Breast epithelium (tissue), 4 donors: ENCODE measurements at regions not wholly inside any gene's neighbourhood (a gene's known extent, or its start where the extent isn't known, plus 50 kb on each side); places are given as distances from the start of the nearest gene placed in this dataset.

ENCODE experiments used
- DNase-seq, 2 donors: peaks; one replicate each; pipeline ENCODE4 v3.0.0-alpha.2; 2019; ENCODE audit warnings: low spot score in 2 of 2
- H3K27ac ChIP-seq, 2 donors: fragments of 200-600 bp; sonication (generic) in 1 of 2; one replicate each; pipeline ENCODE4 v1.5.1; 2016 to 2019; ENCODE audit warnings: mild to moderate bottlenecking in 1 of 2
- H3K27me3 ChIP-seq, 2 donors: fragments of 200-600 bp; sonication (generic) in 1 of 2; one replicate each; pipeline versions ENCODE4 v1.5.1 to v1.6.0; 2017 to 2019; ENCODE audit warnings: control low read depth in 1 of 2, mild to moderate bottlenecking in 1 of 2
- H3K36me3 ChIP-seq: fragments of 200-600 bp; one replicate; pipeline ENCODE4 v1.5.1; 2019
- H3K4me1 ChIP-seq, 2 donors: fragments of 200-600 bp; sonication (generic); one replicate each; pipeline ENCODE4 v1.5.1; 2016 to 2019; ENCODE audit warnings: control low read depth in 1 of 2
- H3K4me3 ChIP-seq, 3 donors: fragments of 200-600 bp; sonication (generic); 1 replicate in 2 of 3; 2 replicates in 1 of 3; pipeline ENCODE4 v1.5.1; 2016 to 2019; ENCODE audit warnings: mild to moderate bottlenecking in 3 of 3, moderate library complexity in 2 of 3
- H3K9me3 ChIP-seq, 2 donors: fragments of 200-600 bp; sonication (generic) in 1 of 2; one replicate each; pipeline ENCODE4 v1.5.1; 2016 to 2019; ENCODE audit warnings: control low read depth in 1 of 2
- POLR2A ChIP-seq: fragments of 450-650 bp; IDR thresholded peaks from one replicate; pipeline ENCODE4 v1.6.1; 2016; ENCODE audit warnings: antibody characterized with exemption, mild to moderate bottlenecking, moderate library complexity
- POLR2AphosphoS5 ChIP-seq, 3 donors: sonication (generic); formaldehyde crosslinking; IDR thresholded peaks; one replicate each; pipeline ENCODE4 v1.6.1; 2017; ENCODE audit warnings: antibody characterized with exemption in 3 of 3
- intact Hi-C: fragments of 100-400 bp; cut with DNase I; formaldehyde crosslinking; loops from one replicate; pipeline ENCODE4 v1.15.1; 2023; ENCODE audit warnings: low total_unique reads
- TF ChIP-seq, protein P1 (sequence below), 3 donors: fragments of 450-650 bp; IDR thresholded peaks; one replicate each; pipeline ENCODE4 v1.5.1; 2016 to 2017; ENCODE audit warnings: antibody characterized with exemption in 3 of 3, mild to moderate bottlenecking in 3 of 3, moderate library complexity in 3 of 3

DNA sequence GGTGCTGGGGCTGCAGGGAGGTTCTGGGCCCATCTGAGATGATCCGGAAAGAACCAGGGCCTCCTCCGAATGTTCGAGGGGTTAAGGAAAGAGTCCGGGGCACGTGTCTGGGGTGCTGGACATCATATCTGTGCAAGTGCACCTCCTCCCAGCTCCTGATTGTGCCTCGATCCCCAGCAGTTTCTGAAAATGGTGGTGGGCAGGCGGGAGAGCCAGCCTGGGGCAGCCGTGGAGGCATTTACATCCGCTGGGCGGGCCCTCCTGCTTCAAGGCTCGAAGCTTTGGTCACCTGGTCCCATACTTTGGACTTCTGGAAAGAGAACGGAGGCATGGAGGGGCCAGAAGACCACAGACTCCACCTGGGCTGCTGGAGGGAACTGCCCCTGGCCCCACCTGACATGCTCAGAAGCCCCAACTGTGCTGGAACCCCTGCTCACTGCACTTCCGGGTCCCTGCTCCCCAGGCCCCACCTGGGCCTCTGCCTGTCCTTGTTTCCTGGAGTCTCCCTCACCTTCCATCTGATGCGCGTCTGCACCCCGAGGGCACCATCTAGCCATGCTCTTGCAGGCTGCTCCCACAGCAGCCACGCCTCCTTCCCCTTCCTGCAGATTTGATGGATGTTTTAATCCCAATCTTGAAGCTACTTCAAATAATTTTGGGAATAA, 119.2 kb upstream of the HDAC4 start:
- no peaks in the 10 kb centered on the region for H3K9me3 ChIP-seq
- DNase-seq = no peak
- TF ChIP-seq POLR2A = no peak
- TF ChIP-seq POLR2AphosphoS5 (IDR thresholded peaks at IDR 0.05) = no peak
- TF ChIP-seq, protein P1, sequence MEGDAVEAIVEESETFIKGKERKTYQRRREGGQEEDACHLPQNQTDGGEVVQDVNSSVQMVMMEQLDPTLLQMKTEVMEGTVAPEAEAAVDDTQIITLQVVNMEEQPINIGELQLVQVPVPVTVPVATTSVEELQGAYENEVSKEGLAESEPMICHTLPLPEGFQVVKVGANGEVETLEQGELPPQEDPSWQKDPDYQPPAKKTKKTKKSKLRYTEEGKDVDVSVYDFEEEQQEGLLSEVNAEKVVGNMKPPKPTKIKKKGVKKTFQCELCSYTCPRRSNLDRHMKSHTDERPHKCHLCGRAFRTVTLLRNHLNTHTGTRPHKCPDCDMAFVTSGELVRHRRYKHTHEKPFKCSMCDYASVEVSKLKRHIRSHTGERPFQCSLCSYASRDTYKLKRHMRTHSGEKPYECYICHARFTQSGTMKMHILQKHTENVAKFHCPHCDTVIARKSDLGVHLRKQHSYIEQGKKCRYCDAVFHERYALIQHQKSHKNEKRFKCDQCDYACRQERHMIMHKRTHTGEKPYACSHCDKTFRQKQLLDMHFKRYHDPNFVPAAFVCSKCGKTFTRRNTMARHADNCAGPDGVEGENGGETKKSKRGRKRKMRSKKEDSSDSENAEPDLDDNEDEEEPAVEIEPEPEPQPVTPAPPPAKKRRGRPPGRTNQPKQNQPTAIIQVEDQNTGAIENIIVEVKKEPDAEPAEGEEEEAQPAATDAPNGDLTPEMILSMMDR (IDR thresholded peaks at IDR 0.05) = no peak
- no peak overlapping the region for H3K27ac ChIP-seq
- intact Hi-C loops = no loop called here
- no peak overlapping the region for H3K4me3 ChIP-seq
- no peaks in the 10 kb centered on the region for H3K36me3 ChIP-seq
- H3K27me3 ChIP-seq = peaks cover 0 to 3% of the 10 kb centered on the region in 2 donors
- H3K4me1 ChIP-seq = no peaks in the 10 kb centered on the region

DNA sequence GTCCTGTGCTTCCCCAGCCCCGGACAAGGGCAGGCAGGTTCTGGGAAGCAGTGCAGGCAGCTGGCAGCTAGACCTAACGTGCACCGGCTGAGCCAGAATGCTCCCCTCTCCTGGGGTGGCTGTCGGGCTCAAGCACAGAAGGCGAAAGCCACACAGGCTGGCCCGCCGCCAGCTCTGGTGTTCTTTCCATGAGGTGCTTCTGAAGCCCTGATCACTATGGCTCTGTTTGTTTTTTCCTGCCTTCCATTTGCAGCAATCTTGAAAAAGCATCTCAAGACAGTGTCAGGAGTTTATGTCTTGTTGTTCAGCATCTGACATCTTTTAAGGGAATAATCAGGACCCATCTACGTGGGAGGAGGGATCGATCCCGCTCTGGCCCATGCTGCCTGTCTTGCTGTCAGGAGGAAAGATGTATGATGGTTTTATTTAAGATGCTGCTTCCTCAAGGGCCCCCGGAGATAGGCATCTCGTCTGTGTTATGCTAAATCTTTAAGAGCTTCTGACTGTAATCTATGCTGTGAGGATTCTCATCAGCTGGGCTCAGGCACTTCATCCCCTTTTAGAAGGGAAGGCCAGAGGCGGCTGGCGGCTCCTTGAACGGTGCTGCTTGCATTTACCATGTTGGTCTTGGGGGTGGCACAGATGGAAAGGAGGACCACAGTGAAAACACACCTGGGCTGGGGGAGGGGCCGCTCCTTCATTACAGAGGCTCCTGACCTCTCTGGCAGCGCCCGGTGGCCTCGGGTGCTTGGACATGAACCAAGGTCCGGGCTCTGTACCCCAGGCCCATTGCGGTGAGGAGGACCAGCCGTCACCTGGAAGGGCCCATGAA, 118.5 kb upstream of the HDAC4 start:
- TF ChIP-seq POLR2AphosphoS5 (IDR thresholded peaks at IDR 0.05) = no peak
- no peak for TF ChIP-seq POLR2A
- TF ChIP-seq, protein P1 (IDR thresholded peaks at IDR 0.05) = no peak
- Histone ChIP-seq H3K27me3 (peaks cover 0 to 3% of the 10 kb centered on the region in 2 donors), H3K27ac (no peak overlapping the region), H3K4me3 (no peak overlapping the region), H3K4me1 (no peaks in the 10 kb centered on the region), H3K9me3 (no peaks in the 10 kb centered on the region), H3K36me3 (no peaks in the 10 kb centered on the region)
- intact Hi-C loops = no loop called here
- DNase-seq = no peak

- H3K9me3 ChIP-seq = no peaks in the 10 kb centered on the region
- peaks cover 0 to 3% of the 10 kb centered on the region in 2 donors for H3K27me3 ChIP-seq
- intact Hi-C loops = no loop called here
- H3K27ac ChIP-seq = no peak overlapping the region
- H3K36me3 ChIP-seq = no peaks in the 10 kb centered on the region
- TF ChIP-seq, protein P1 (IDR thresholded peaks at IDR 0.05) = no peak
- TF ChIP-seq POLR2A (no peak), POLR2AphosphoS5 (IDR thresholded peaks at IDR 0.05) (no peak)
- no peak for DNase-seq
- H3K4me1 ChIP-seq = no peaks in the 10 kb centered on the region
- H3K4me3 ChIP-seq = no peak overlapping the region
Observed at GRCh38 chr2:239518286-239519088, 117.7 kb upstream of the HDAC4 start.

GRCh38 chr2:239517686-239518085, 116.9 kb upstream of the HDAC4 start:
- DNase-seq = no peak
- TF ChIP-seq POLR2A (no peak), POLR2AphosphoS5 (IDR thresholded peaks at IDR 0.05) (no peak)
- TF ChIP-seq, protein P1 (IDR thresholded peaks at IDR 0.05) = no peak
- H3K27me3 ChIP-seq = peaks cover 0 to 3% of the 10 kb centered on the region in 2 donors
- intact Hi-C loops = no loop called here
- H3K4me1 ChIP-seq = no peaks in the 10 kb centered on the region
- no peaks in the 10 kb centered on the region for H3K9me3 ChIP-seq
- H3K4me3 ChIP-seq = no peak overlapping the region
- no peaks in the 10 kb centered on the region for H3K36me3 ChIP-seq
- no peak overlapping the region for H3K27ac ChIP-seq
